ENCODE measurements at regions not wholly inside any gene's neighbourhood (a gene's known extent, or its start where the extent isn't known, plus 50 kb on each side); places are given as distances from the start of the nearest gene placed in this dataset.

- DNase-seq (ENCODE audit: low spot score): no peak
These were observed 52.8 kb upstream of the FBXL7 start for GRCh38 chr5:15447209-15447608.

DNA sequence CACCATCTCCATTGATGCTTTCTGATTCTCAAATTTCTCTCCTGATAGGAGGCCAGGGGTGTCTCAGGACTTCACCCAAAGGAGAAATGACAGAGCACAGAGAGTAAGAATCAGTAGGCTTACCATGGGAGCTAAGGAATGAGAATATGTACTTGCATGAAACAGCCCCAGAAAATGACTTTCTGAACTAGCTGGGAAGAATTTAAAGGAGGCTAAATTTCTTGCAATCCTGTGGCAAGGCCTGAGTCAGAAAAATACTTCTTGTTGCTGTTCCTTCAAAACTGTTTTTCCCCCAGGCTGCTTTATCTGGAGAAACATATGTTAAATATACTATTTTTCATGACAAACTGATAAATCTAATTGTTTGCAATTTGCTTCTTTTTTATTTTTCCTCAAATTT is 53.4 kb upstream of the FBXL7 start:
- peak; percentile 19 for DNase-seq (ENCODE audit: low spot score)

GRCh38 chr5:15442193-15442570 is 57.8 kb upstream of the FBXL7 start:
- no peak for DNase-seq (ENCODE audit: low spot score)

DNA sequence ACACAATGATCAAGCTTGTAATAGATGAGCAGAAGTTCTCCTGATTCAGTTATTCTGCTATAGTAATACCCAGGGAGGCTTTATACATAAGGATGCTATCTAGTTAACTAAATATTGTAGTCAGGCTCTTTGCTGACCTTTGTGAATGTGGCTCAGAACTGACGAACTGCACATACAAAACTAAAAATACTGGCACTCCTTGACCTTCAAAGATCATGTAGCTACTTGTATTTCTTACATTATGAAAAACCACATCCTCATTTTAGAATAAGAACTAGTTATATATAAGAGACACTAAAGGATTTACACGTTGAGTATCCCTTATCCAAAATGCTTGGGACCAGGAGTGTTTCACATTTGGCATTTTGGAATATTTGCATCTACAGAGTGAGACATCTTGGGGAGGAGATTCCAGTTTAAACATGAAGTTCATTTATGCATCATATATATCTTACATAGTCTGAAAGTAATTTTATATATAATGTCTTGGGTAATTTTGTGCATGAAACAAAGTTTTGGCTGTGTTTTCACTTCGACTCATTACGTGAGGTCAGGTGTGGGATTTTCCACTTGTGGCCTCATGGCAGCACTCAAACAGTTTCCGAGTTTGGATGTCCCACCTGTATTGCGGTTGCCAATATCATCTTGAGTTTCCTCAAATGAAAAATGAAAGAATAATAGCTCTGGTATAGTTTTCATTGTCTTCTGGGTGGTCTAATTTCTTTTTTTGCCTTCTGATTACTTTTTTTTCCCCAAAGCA is 58.4 kb upstream of the FBXL7 start:
- DNase-seq (ENCODE audit: low spot score): no peak

DNA sequence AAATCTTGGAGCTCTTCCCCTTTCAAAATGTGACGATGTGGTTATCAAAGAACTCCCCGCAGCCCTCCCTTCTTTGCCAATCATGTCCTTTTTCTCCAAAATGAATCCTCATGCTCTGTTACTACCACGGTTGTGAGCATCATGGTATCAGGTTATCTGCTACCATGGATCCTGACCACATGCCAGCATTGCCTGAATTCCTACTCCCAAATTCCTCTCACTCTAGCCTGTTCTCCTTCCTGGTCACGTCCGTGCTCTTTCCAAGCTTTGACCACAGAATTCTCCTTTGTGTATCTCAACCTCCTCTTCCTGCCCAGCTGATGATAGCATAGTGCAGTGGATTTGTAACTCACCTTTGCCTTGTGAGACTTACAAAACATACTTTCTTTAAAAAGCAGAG is 59.5 kb upstream of the FBXL7 start:
- DNase-seq (ENCODE audit: low spot score): no peak

- no peak for DNase-seq (ENCODE audit: low spot score)
These were observed 60.2 kb upstream of the FBXL7 start for GRCh38 chr5:15439801-15440200.

DNA sequence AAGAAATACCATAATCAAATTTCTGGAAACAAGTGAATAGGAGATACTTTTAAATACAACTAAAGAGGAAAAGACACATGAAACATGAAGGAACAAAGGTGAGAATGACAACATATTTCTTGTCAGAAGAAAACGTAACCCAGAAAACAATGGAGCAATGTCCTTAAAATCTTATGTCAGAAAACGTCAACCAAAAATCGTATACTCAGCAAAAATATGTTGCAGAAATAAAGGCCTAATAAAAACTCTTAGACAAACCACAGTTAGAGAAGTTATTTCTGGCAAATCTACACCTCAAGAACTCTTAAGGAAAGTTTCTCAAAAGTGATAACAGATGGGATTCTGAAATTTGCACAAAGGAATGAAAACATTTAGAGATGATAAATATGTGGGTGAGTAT is 66.3 kb upstream of the FBXL7 start:
- no peak for DNase-seq (ENCODE audit: low spot score)

- DNase-seq (ENCODE audit: low spot score): no peak
These were observed 68.1 kb upstream of the FBXL7 start for GRCh38 chr5:15431923-15432322.

DNA sequence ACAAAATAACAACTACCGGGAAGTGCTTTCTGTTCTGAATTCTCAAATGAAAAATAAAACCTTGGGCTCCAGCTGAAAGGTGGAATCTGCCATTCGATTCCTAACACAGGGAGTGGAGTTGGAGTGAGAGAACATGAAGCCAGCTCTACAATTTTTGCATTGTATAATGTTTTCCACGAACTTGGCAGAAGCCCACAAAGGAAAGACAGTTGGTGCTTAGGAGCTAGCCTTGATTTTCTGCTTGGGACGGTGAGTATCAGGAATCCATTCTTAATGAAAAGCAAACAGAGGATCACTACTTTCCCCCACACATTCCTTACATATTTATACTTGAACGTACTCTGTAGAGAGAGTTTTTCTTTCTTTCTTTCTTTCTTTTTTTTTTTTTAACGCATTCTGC is 74.2 kb upstream of the FBXL7 start:
- DNase-seq (ENCODE audit: low spot score): no peak

DNA sequence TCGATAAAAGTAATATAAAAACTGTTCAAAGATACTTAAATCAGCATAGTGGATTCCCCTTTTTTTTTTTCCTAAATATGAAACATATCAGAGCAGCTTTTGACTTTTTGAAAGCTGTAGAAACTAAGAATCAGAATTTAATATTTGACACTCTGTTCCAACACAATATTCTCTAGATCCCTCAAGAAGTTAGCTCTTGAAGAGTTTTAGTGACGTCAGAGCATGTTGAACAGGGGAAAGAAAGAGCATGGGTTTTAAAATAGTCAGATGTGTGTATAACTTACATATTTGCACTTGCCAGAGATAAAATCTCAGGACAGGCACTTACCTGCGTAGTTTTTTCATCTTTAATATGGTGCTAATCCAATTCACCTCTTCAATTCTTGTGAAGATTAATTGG is 75.2 kb upstream of the FBXL7 start:
- DNase-seq (ENCODE audit: low spot score): no peak

- no peak for DNase-seq (ENCODE audit: low spot score)
These were observed 78.0 kb upstream of the FBXL7 start for GRCh38 chr5:15421921-15422412.

GRCh38 chr5:15421381-15421780 is 78.6 kb upstream of the FBXL7 start:
- DNase-seq (ENCODE audit: low spot score): no peak

DNA sequence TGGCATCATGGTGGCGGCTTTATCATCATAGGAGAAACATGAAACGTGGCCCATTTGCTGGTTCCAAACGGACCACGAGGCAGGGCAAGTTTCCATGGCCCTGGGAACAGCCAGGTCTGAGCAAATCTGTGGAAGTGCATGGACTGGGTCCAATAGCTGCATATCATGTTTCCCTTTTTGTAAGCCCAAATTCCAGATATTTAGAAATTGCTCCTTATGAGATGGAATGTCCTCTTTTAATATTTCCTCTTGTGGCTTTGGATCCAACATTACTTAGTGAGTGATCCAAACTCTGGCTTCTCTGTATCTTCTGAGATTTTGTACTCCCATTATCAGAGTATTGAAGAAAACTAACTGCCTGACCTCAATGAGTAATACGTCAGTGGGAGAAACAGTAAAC is 79.8 kb upstream of the FBXL7 start:
- DNase-seq (ENCODE audit: low spot score): no peak

- no peak for DNase-seq (ENCODE audit: low spot score)
These were observed 82.8 kb upstream of the FBXL7 start for GRCh38 chr5:15417156-15417555.

- DNase-seq (ENCODE audit: low spot score): no peak
These were observed 93.5 kb upstream of the FBXL7 start for GRCh38 chr5:15406478-15406877.

DNA sequence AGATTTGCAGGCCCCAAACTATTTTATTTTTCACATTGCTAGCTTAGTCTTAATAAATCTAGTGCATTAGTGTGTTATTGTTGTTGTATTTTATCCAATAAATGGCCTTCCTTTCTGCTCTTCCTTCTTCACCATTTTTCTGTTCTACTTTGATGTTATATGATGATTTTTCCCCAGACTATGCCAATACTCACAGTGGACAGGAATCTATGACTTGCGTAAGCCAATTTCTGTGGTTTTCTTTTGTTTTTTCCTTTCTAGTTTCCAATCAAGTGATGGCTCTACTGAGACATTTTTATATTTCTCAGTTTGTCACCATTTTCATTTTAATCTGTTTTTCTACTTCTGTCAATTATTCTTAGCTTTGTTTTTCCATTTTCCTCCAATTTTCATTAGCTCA is 106.8 kb upstream of the FBXL7 start:
- DNase-seq (ENCODE audit: low spot score): no peak

DNA sequence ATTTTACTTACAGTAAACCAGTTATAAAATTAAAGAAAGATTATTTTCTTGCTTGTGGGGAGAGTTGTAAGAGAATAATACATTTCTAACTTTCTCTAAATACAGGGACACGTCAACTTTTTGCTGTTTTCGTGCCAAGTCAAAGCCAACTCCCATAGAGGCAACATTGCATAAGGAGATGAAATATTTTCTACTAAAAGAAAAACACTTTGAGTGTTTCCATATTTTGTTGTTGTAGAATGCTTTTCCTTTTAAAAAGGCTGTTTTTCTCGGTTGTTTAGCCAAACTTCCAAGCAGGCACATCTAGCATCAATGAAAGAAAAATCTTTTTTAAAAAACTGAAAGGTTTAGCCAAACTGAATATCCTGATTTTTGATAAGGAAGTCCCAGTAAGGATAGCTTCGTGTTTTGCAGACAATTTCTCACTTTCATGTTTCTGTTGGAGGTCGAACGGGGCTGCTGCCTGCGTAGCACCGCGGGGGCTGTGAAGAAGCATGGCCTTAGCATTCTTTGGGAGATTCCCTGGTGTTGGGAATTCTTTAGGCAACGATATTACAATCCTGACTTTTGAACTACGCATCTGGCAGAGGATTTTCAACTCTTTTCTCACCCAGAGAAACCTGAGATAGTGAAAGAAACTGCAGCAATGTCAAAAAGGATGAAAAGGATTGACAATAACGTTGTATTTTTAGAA is 108.1 kb upstream of the FBXL7 start:
- no peak for DNase-seq (ENCODE audit: low spot score)

DNA sequence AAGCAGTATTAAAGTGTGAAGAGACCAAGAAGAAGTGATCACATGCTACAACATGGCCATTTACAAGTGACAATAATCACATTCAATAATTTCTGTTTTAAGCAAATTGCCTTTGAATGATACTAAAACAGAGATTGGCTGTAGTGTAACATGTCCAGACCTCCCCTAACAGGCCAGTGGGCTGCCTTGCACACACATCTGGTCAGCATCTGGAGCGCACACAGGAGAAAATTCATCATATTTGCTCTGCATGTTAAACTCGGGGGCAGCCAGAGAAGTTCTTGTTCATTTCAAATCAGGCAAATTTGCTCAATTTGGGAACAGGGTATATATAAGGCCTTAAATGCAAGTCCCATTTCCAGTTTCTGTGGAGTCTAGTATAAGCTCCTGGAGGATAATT is 111.1 kb upstream of the FBXL7 start:
- no peak for DNase-seq (ENCODE audit: low spot score)

GRCh38 chr5:15387931-15388524 is 112.0 kb upstream of the FBXL7 start:
- DNase-seq (ENCODE audit: low spot score): no peak

DNA sequence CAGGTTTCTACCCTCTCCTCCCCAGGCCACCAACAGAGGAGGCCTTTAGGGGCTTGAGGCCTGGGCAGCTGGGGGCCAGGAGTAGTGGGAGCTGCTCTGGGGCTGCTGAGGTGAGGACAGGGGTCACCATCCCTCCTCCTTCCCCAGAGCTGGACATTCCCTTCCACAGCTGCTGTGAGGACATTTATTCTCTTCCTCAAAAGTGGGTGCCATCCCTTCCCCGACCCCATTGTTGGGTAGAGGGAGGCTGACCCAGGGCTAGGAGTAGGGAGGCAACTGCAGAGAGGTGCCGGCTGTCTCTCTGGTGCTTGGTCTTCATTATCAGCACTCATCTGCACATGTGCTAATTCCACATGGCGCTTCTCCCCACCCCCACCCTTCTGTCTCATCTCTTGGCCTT is 113.9 kb upstream of the FBXL7 start:
- DNase-seq (ENCODE audit: low spot score): no peak

- no peak for DNase-seq (ENCODE audit: low spot score)
These were observed 114.4 kb upstream of the FBXL7 start for GRCh38 chr5:15385553-15385952.

GRCh38 chr5:15385037-15385436 is 114.9 kb upstream of the FBXL7 start:
- no peak for DNase-seq (ENCODE audit: low spot score)

DNA sequence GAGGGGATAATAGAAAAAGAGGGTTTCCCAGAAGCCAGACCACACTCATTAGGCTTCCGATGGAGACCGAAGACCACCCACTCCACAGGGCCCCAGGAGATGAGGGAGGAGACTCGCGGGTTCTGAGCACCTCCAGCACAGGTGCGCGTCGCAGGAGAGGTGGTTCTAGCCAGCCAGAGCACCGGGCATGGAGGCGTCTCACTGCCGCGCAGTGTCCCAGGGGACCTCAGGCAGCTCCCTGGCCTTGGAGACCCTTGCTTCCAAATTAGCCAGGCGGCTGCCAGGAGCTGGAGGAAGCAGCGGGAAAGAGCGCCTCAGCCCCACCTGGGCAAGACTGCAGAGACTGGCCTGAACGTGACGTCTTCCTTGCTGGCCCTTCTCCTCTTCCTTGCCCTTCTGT is 115.4 kb upstream of the FBXL7 start:
- DNase-seq (ENCODE audit: low spot score): no peak

Data from AG08396 (cell line).